Retina (tissue), 1 donor: ENCODE measurements at regions not wholly inside any gene's neighbourhood (a gene's known extent, or its start where the extent isn't known, plus 50 kb on each side); places are given as distances from the start of the nearest gene placed in this dataset.
"Not testable (repeated sequence)": the region's sequence is repeated elsewhere in the genome, so short reads cannot be mapped to it uniquely, and the experiment has no call there.

Source experiments
- DNase-seq: peaks from one replicate; pipeline ENCODE4 v3.0.0-alpha.2; 2016

GRCh38 chr7:42674541-42674940 lies 237.3 kb downstream of the C7orf25 start:
- no peak for DNase-seq

DNA sequence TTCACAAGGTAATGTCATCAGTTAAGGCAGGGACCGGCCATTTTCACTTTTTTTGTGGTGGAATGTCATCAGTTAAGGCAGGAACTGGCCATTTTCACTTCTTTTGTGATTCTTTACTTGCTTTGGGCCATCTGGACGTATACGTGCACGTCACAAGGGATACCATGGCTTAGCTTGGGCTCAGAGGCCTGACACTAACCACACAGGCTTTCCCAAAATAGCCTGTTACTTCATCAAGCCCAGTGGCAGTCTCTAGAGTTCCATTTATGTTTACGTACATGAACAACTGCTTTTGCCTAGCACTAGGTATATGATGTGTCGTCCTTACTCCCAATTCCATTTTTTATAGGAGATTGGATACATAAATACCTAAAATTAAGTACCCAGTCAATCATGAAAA lies 237.9 kb downstream of the C7orf25 start:
- DNase-seq, result no peak

DNA sequence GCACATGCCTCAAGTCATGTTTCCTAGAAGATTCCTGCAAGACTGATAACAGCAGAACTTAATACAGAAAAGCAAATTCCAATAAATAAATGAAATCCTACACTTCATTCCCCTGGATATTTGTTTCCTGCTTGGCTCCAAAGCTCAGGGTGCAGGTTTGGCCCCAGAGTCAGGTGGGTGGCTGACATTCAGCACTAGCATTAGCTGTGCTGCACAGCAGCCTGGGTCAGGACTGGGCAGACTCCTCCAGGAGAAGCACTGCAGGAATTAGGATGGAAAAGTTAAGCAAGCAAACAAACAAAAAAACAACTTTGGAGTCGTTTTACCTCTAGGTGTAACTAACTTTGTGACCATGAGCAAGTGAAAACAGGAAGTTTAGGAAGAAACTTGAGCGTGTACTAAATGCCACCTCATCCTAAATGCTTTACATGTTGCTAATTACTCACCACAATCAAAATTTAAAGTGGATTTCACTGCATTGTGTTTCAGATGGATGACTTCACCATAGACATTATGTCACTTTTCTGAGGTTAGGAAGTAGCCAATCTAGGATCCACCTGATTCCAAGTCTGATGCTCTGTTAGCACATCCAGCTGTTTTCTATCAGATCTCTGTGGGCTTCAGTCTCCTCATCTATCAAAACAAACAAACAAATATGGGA lies 239.4 kb downstream of the C7orf25 start:
- DNase-seq, result no peak

GRCh38 chr7:42671627-42672026 lies 240.2 kb downstream of the C7orf25 start:
- no peak for DNase-seq

GRCh38 chr7:42666994-42667393 lies 244.9 kb downstream of the C7orf25 start:
- DNase-seq, result no peak

DNA sequence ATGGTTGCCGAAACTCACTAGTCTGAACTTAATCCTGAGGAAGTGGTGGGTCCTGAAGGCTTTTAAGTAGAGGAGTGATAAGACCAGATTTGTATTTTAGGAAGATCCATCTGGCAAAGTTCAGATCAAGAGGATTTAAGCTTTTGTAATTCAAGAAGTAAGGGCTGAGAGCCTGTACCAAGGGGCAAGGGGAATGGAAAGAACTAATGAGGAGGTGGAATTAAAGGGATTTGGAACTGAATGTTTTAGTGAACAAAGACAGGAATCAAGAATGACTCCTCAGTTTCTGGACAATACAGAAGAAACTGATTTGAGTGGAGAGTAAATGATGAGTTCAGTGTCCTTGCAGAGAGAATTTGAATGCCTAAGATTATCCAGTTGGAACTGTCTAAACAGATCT lies 249.0 kb downstream of the C7orf25 start:
- no peak for DNase-seq

- no peak for DNase-seq
These were observed 250.6 kb downstream of the C7orf25 start for GRCh38 chr7:42661312-42661711.

DNA sequence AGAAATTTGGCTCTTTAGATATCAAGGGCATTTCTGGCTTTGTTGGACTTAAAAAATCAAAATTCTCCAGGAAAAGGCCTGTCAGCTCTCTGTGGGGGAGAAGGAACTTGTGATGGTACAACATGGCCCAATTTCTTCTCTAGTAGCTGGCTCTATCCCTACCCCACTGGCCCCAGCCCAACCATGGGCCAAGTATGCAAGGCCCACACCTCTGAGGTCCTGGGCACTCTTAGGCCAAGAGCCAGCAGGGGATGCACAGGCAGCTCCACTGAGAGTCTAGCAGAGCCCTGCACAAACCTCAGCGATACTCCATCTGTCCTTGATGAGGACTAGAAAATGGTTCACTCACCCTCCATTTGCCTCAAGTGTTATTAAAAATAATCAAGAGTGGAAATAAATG lies 261.2 kb downstream of the C7orf25 start:
- DNase-seq, result no peak

DNA sequence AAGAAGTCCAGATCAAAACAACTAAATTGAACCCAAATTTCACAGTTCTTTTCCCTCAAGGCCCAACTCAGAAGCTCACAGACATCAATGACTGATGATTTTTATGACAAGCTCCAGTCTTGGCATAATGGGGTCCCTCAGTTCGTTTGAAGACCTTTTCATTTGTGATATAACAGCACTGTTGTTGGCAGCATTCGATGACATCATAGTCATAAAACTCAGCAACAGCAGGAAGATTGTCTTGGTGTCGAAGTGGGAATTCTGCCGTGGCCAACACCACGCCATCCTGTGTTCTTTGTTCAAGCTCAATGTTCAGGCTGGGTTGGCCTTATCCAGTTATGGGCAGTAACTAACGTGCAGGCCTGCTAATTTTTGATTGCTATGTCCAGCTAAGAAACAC lies 261.7 kb downstream of the C7orf25 start:
- DNase-seq, result no peak

GRCh38 chr7:42645906-42646305 lies 266.0 kb downstream of the C7orf25 start:
- no peak for DNase-seq

GRCh38 chr7:42642699-42643098 lies 269.2 kb downstream of the C7orf25 start:
- DNase-seq, result no peak

- DNase-seq, result no peak
These were observed 271.9 kb downstream of the C7orf25 start for GRCh38 chr7:42639930-42640329.

DNA sequence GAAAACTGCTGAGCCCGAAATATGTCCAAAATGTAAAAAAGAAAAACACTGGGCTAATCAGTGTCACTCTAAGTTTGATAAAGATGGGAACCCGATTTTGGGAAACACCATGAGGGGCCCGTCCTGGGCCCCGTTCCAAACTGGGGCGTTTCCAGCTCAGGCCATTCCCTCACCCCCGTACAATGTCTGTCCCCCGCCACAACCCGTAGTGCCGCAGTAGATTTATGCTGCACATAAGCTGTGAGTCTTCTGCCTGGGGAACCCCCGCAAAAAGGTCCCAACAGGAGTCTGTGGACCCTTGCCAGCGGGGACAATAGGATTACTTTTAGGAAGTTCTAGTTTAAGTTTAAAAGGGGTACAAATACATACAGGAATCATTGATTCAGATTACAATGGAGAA lies 275.5 kb downstream of the C7orf25 start:
- not testable (repeated sequence) for DNase-seq

DNA sequence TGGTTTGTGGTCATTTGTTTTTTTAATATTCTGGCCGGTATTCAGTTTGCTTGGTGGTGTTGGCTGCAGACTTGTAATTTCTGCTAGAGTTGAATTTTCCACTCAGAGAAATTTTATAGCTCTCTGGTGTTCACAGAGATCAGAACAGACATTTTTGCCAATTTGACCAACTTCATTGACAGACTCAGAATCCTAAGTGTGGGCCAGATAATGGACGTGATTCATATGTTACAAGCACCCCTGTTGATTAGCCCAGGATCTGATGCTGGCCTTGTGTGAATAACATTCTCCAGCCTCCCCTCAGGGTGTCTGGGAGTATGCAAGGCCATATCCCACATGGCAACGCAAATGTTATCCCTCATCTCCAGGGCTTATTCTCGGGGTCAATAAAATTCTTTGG lies 283.8 kb downstream of the C7orf25 start:
- no peak for DNase-seq

- DNase-seq, result no peak
These were observed 284.2 kb downstream of the C7orf25 start for GRCh38 chr7:42627626-42628025.

DNA sequence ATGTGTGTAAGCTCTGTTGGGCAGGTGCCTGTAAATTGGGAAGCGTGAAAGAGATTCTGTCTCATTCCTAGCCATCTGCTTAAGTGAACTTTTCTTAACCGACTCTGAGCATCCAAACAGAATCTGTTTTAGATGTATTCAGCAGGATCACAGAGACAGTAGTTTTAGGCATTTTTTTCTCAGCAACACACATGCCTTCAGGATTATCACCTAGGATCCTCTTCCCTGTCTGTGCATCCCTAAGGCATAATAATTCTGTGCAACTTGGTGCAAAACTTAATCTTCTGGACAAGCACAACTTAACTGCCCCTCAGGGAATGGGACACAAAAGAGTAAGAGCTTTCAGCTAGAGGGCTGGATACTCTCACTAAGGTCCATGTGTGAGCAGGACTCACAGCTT lies 284.8 kb downstream of the C7orf25 start:
- DNase-seq, result no peak

DNA sequence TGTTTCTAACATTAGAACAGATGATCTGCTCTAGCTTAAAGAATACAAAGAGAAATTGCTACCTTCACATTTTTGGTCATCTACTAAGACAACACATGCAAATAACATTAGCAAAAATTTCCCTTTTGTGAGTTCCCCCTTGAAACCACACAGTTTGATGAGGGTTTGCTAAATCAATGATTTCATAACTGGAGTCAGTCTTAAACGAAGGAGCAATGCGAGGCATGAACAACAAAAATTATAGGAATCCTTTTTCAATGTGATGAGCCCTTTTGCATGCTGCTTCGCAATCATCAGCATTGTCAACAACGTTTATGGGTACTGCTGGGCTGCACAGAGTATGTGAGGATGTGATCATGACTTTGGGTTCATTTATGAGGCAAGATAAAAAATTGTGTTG lies 286.4 kb downstream of the C7orf25 start:
- DNase-seq, result no peak

- no peak for DNase-seq
These were observed 287.4 kb downstream of the C7orf25 start for GRCh38 chr7:42624471-42624870.

GRCh38 chr7:42621543-42622219 lies 290.2 kb downstream of the C7orf25 start:
- DNase-seq, result no peak

GRCh38 chr7:42618651-42619360 lies 293.1 kb downstream of the C7orf25 start:
- no peak for DNase-seq

- DNase-seq, result peak; percentile 61
These were observed 293.9 kb downstream of the C7orf25 start for GRCh38 chr7:42617806-42618457.

- no peak for DNase-seq
These were observed 294.7 kb downstream of the C7orf25 start for GRCh38 chr7:42617071-42617765.

- DNase-seq, result no peak
These were observed 297.2 kb downstream of the C7orf25 start for GRCh38 chr7:42614636-42615035.
